ENCODE measurements at regions not wholly inside any gene's neighbourhood (a gene's known extent, or its start where the extent isn't known, plus 50 kb on each side); places are given as distances from the start of the nearest gene placed in this dataset.

DNA sequence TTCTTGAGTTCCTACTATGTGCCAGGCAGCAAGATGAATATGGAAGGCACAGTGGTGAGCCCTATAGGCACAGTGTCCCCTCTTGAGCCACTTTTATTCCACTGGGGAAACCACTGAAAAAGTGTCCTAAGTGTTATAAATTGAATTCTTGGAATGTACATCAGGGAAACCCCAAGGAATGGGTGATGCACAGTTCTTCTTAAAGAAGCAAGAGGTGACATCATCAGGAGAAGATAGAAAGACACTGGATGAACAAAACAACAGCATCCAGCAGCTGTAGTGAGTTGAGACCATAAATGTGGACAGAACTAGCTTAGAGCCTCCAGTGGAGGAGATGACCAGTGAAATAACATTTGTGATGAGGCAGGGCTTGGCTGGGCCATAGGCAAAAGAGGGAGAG lies 199.2 kb upstream of the ANKRD55 start:
- no peak for ATAC-seq
- no peak for DNase-seq
- intact Hi-C loops (cut with DNase I, micrococcal nuclease): no loop called here

DNA sequence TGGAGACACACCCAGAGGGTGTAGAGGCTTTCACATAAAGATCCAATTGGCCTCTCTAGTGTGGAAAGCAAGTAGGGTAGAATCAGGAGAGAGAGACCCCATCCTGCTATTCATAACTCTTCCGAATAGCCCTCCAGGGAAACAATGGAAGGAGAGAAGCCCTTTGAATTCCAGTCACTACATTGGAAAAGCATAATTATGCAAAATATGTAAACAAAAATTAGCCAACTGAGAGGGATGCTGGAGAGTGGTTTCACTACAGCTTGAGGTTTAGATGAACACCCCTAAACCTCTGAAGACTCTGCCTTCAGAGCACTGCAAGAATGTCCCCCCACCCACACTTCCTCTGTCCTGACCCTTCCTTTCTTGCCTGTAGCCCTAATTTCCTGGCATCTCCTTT lies 197.3 kb upstream of the ANKRD55 start:
- ATAC-seq: no peak
- no peak for DNase-seq
- intact Hi-C loops (cut with DNase I, micrococcal nuclease): no loop called here

- intact Hi-C loops (cut with DNase I, micrococcal nuclease): no loop called here
- DNase-seq: peak in 1 of 2 donors; percentile 22
- ATAC-seq: no peak
Observed at GRCh38 chr5:56429110-56429561, 196.0 kb upstream of the ANKRD55 start.

GRCh38 chr5:56426693-56427092 lies 193.6 kb upstream of the ANKRD55 start:
- DNase-seq: no peak
- ATAC-seq: no peak
- intact Hi-C loops (cut with DNase I, micrococcal nuclease): no loop called here

DNA sequence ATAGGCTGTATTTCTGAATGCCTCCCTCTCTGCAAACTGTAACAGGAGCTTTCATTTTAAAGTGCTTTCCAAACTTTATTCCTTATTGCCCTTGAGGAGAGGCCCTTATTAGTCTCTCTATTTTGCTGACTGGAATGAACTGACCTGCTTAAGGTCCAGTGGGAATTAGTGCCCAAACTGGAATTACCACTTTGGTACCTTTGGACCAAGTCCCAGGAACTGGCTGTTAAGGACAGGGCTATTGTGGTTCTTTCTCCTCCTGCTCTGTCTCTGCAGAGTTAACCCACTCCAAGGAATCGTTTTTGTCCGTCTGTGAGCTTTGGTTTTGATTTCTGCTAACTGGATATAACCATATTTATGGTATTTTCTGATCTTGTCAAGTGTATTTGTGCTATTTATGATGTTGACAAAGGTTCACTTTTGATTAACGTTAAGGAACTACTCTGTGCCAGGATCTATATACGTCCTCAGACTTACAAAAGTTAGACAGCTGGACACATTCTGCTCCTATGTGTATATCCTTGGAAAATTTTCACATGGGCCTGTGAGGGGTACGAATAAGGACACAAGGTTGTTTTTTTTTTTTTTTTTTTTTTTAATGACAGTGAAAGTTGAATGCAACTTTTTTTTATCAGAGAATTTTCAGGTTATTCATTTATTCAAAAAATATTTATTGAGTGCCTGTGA lies 189.1 kb upstream of the ANKRD55 start:
- intact Hi-C loops (cut with DNase I, micrococcal nuclease): no loop called here
- DNase-seq (no peak), ATAC-seq (peak; percentile 78)

DNA sequence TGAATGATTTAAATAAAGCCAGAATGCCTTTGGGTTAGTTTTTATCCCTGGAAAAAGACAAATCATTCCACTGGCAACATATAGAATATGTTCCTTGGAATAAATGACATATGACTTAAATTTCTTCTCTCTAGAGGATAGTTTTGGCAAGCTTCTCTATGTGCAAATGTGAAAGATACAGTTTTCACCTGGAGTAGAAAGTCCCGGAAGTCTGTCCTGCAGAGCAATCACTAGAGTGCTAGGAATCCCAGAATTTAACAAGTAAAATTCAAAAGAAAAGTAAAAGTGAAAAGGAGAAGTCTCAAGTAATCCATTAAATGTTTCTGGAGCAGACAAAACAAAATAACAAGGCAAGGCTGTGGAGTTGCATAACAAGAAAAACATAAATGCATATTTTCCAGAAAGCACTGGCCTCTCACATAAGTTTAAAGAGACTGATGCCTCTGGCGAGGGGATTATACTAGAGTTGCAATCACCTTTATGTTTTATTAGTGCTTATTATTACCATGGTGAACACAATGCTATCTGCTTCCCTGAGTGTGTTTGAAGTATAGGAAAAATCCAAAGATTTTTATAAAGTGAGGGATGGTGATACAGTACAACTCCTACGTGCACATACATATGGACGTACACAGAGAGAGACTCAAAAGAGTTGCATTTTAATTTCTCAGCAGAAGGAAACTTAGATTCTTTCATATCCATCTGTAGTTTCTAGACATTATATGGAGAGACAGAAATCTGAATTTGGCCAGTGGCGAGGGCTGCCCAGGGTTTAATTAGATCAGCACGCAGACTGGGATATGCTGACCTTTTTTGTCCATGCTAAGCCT lies 188.3 kb upstream of the ANKRD55 start:
- intact Hi-C loops (cut with DNase I, micrococcal nuclease): no loop called here
- ATAC-seq (no peak), DNase-seq (no peak)

DNA sequence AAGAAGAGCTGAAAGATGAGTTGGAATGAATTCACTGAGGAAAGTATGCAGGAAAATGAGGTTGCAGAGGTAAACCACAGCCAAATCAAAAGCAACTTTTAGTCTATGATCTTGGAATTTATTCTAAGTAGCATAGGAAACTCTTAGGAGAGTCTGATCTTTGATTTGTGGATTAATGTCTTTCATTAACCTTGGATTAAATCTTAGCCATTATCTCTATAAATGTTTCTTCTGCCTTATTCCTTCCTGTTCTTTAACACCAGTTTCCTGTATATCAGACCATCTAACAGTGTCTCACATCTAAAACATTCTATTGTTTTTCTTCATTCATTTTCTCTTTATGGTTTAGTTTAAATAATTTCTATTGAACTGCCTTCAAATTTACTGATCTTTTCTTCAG lies 187.2 kb upstream of the ANKRD55 start:
- ATAC-seq (no peak), DNase-seq (no peak)
- intact Hi-C loops (cut with DNase I, micrococcal nuclease): no loop called here

GRCh38 chr5:56419667-56420066 lies 186.5 kb upstream of the ANKRD55 start:
- ATAC-seq (no peak), DNase-seq (no peak)
- intact Hi-C loops (cut with DNase I, micrococcal nuclease): no loop called here

DNA sequence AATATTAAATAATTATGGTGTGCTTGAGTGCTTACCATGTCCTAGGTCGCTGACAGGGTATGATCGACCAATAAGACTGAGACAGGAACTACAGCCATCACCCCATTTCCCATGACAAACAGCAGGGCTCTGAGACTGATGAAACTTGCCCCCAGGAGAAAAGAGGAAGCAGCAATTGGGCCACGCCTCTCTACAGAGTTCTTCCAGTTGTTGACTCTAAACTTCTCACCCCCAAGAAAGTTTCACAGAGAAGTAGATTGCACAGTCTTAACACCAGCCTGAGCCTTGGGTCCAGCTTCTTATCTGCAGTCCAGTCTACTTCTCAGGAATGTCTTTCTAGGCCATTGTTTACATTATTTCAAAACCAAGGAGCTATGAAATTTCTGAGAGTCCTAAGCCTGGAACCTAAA lies 182.2 kb upstream of the ANKRD55 start:
- DNase-seq: peak; percentile 55 to 62
- intact Hi-C loops (cut with DNase I, micrococcal nuclease): no loop called here

GRCh38 chr5:56414066-56414465 lies 180.9 kb upstream of the ANKRD55 start:
- no peak for ATAC-seq
- intact Hi-C loops (cut with DNase I, micrococcal nuclease): no loop called here

More for the DNA sequence above, 182.2 kb upstream of the ANKRD55 start:
- ATAC-seq: peak; percentile 49

GRCh38 chr5:56413546-56413945 lies 180.4 kb upstream of the ANKRD55 start:
- intact Hi-C loops (cut with DNase I, micrococcal nuclease): no loop called here
- DNase-seq (no peak), ATAC-seq (no peak)

More at GRCh38 chr5:56414066-56414465, 180.9 kb upstream of the ANKRD55 start:
- DNase-seq: no peak

DNA sequence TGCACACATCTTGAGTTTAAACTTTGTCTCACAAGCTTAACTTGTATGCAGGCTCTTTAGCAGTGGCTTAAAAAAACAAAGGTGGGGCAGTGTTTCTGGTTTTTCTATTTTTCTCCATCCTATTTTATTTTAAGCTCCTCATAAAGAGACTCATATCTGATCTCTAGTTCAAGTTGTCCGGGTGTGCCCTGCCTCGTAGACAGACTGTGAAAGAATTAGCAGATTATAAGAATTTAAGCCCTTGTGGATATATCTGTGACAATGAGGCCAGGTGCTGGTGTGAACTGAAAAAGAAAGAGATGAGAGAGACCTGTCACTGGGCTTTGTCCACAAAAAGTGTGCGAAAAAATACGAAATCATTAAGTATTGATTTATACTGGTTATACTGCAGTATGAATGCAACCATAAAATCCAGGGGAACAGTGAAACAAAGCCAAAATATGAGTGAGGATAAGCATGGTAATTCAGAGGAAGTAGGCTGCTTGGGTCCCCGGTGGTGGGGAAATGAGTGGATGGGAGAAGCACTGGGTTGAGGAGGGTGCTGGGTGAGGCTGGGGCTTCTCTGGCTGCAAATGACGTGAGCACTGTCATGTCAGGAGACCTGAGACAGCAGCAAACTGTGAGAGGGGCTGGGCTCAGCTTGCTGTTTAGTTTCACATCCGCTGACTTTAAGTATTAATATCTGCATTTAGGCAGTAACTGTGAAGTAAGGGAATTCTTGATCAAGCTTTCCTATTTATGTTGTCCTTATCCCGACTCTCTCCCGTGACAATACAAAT lies 179.7 kb upstream of the ANKRD55 start:
- intact Hi-C loops (cut with DNase I, micrococcal nuclease): no loop called here
- ATAC-seq (peak; percentile 46), DNase-seq (peak; percentile 52 to 73)

- no peak for DNase-seq
- ATAC-seq: no peak
- intact Hi-C loops (cut with DNase I, micrococcal nuclease): no loop called here
Observed at GRCh38 chr5:56410696-56411095, 177.6 kb upstream of the ANKRD55 start.

GRCh38 chr5:56409331-56410190 lies 176.4 kb upstream of the ANKRD55 start:
- no peak for ATAC-seq
- intact Hi-C loops (cut with DNase I, micrococcal nuclease): no loop called here
- DNase-seq: no peak

- DNase-seq (no peak), ATAC-seq (no peak)
- intact Hi-C loops (cut with DNase I, micrococcal nuclease): no loop called here
Observed at GRCh38 chr5:56406838-56407237, 173.7 kb upstream of the ANKRD55 start.

DNA sequence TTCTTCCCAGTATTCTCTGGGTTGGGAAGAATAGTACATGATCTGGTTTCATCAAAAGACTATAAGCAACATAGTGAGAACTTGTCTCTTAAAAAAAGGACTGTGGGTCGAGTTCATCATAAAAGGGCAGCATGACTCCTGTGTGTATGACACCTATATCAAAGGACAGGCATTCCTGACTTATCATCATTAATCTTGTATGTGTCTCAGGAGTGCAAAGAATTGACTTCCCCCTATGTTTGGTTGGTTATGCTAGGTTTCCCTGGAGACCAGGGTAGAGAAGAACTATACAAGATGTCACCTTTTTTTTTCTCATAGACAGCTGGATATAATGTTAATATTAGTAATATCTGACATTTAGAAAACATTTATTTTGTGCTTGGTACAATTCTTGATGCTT lies 173.1 kb upstream of the ANKRD55 start:
- ATAC-seq: no peak
- intact Hi-C loops (cut with DNase I, micrococcal nuclease): no loop called here

GRCh38 chr5:56405116-56405908 lies 172.2 kb upstream of the ANKRD55 start:
- DNase-seq: no peak
- no peak for ATAC-seq
- intact Hi-C loops (cut with DNase I, micrococcal nuclease): no loop called here

More for the DNA sequence above, 173.1 kb upstream of the ANKRD55 start:
- DNase-seq: no peak
